PC-9 (cell line): ENCODE measurements at regions not wholly inside any gene's neighbourhood (a gene's known extent, or its start where the extent isn't known, plus 50 kb on each side); places are given as distances from the start of the nearest gene placed in this dataset.

Source experiments
- CTCF ChIP-seq: fragments of 200-600 bp; sonication (generic); conservative IDR thresholded peaks from 2 replicates; pipeline ENCODE4 v1.6.1; 2017; ENCODE audit warnings: mixed run types, antibody characterized with exemption, mild to moderate bottlenecking, moderate library complexity
- EZH2 ChIP-seq: fragments of 200-600 bp; sonication (generic); IDR thresholded peaks from 2 replicates; pipeline ENCODE4 v1.8.0; 2017; ENCODE audit warnings: antibody characterized with exemption, low read depth

- no peak for TF ChIP-seq CTCF
- TF ChIP-seq EZH2: no peak
Observed at GRCh38 chr12:43283206-43283605, 268.8 kb downstream of the ADAMTS20 start.
